Duodenal mucosa (tissue), 2 donors: ENCODE measurements at regions not wholly inside any gene's neighbourhood (a gene's known extent, or its start where the extent isn't known, plus 50 kb on each side); places are given as distances from the start of the nearest gene placed in this dataset.

Source experiments
- H3K27ac ChIP-seq: one replicate; pipeline ENCODE4 v1.7.0; 2013; ENCODE audit warnings: low read depth, low read length
- H3K27me3 ChIP-seq, 2 donors: one replicate each; pipeline ENCODE4 v1.7.0; 2013; ENCODE audit warnings: low read length in 2 of 2, control low read depth in 1 of 2; ENCODE audit not compliant: insufficient read depth in 2 of 2, control insufficient read depth in 1 of 2
- H3K36me3 ChIP-seq, 2 donors: one replicate each; pipeline ENCODE4 v1.7.0; 2013; ENCODE audit warnings: low read length in 2 of 2, control low read depth in 1 of 2; ENCODE audit not compliant: insufficient read depth in 2 of 2, control insufficient read depth in 1 of 2
- H3K4me1 ChIP-seq, 2 donors: one replicate each; pipeline ENCODE4 v1.7.0; 2013; ENCODE audit warnings: low read length in 2 of 2, control low read depth in 1 of 2; ENCODE audit not compliant: insufficient read depth in 2 of 2, control insufficient read depth in 1 of 2
- H3K4me3 ChIP-seq, 2 donors: one replicate each; pipeline ENCODE4 v1.7.0; 2013; ENCODE audit warnings: low read length in 2 of 2, low read depth in 1 of 2
- H3K9ac ChIP-seq, 2 donors: one replicate each; pipeline ENCODE4 v1.7.0; 2013; ENCODE audit warnings: low read length in 2 of 2, low read depth in 1 of 2
- H3K9me3 ChIP-seq, 2 donors: one replicate each; pipeline ENCODE4 v1.7.0; 2013; ENCODE audit warnings: low read length in 2 of 2, control low read depth in 1 of 2; ENCODE audit not compliant: control insufficient read depth in 1 of 2

DNA sequence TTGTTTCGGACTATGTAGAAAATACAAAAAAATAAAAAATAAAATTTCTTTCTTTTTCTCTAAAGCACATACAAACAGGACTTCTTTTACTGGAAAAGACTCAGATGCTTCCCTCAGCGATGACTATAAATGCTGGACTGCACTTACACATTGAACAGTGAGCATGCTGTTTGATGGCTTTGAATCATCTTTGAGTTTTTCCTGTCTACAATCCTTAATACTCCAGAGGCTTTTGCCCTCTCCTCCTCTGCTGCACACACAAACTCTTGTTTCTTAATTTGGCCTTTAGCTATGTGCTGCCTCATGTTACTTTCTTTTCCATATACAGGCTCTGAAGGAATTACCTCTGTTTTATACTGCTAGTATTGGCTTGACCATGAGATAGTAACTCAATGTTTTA lies 575.1 kb downstream of the EPHA3 start:
- Histone ChIP-seq H3K9ac (no peak overlapping the region), H3K36me3 (no peaks in the 10 kb centered on the region), H3K27ac (no peak overlapping the region), H3K4me3 (no peak overlapping the region), H3K27me3 (no peaks in the 10 kb centered on the region), H3K9me3 (no peaks in the 10 kb centered on the region), H3K4me1 (no peaks in the 10 kb centered on the region)

DNA sequence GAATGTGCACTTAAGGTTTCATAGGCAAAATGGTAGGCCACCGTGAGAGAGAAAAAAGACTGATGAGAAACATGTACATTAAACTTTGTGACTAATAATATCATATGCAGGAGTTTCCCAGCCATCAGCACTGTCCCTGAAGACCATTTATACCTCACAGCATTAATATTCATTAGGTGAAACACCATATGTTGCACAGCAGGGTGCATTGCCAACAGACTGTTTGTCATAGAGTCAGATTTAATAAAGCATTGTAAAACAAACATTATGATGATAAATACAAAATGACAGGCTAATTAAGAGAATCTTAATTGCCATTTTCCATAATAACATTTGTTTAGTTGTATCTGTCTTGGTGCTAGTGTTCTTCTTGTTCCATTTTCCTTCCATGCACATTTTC lies 578.3 kb downstream of the EPHA3 start:
- Histone ChIP-seq H3K27ac (no peak overlapping the region), H3K4me3 (no peak overlapping the region), H3K9ac (no peak overlapping the region), H3K27me3 (no peaks in the 10 kb centered on the region), H3K9me3 (no peaks in the 10 kb centered on the region), H3K4me1 (no peaks in the 10 kb centered on the region), H3K36me3 (no peaks in the 10 kb centered on the region)

DNA sequence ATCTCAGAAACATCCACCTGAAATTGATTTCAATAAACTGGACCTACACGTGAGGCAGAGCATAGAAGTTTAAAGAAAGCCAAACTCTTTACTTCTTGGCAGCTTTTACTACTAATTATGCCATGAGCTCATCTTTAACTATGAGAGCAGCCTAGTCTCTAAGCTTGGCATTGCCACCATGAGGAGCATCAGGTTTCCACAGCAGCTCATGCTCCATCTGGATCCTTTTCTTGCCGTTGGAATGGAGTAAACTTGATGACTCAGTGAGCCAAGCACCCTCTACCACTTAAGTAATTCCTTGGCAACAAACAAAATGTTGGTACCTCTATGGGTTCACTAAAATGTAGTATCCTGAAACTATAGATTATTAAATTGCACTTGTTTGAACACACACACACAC lies 583.2 kb downstream of the EPHA3 start:
- Histone ChIP-seq H3K27ac (no peak overlapping the region), H3K36me3 (no peaks in the 10 kb centered on the region), H3K4me3 (no peak overlapping the region), H3K9ac (no peak overlapping the region), H3K27me3 (no peaks in the 10 kb centered on the region), H3K4me1 (no peaks in the 10 kb centered on the region), H3K9me3 (no peaks in the 10 kb centered on the region)

DNA sequence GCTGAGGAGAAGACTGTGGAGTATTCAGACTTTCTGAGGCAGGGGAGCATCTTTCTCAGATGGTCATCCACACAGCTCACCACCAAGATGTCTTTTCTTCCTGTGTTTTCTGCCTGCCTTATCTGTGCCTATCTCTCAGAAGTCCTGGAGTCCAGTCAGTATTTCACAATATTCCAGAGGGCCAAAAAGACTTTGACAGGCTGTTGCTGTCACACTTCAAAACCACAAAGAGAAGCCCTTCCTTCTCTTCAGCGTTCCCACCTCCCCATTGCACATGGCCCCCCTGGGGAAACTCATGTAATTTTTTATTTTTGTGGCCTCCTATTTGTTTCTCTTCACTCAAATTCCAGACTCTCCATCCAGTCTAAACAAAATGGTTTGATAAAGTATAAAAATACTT lies 585.2 kb downstream of the EPHA3 start:
- Histone ChIP-seq H3K4me3 (no peak overlapping the region), H3K27ac (no peak overlapping the region), H3K9ac (no peak overlapping the region), H3K36me3 (no peaks in the 10 kb centered on the region), H3K27me3 (no peaks in the 10 kb centered on the region), H3K4me1 (peaks cover 0 to 7% of the 10 kb centered on the region in 2 donors), H3K9me3 (no peaks in the 10 kb centered on the region)

DNA sequence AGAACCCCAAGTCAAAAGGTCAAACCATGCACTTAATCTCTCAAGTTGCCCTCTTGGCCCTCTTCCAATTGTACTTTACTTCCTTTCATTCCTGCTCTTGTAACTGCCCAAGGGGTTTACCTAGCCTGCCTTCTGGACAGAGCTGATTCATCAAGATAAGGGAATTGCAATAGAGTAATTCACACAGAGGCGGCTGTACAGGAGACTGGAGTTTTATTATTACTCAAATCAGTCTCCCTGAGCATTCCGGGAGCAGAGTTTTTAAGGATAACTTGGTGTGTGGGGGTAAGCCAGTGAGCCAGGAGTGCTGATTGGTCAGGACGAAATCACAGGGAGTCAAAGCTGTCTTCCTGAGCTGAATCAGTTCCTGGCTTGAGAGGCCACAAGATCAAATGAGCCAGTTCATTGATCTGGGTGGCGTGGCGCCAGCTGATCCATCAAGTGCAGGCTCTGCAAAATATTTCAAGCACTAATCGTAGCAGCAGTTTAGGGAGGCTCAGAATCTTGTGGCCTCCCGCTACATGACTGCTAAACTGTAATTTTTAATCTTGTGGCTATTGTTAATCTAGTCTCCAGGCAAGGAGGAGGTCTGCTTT lies 590.0 kb downstream of the EPHA3 start:
- Histone ChIP-seq H3K36me3 (no peaks in the 10 kb centered on the region), H3K9me3 (no peaks in the 10 kb centered on the region), H3K4me1 (peaks cover 27 to 38% of the 10 kb centered on the region in 2 donors), H3K27me3 (no peaks in the 10 kb centered on the region), H3K9ac (no peak overlapping the region), H3K27ac (no peak overlapping the region), H3K4me3 (no peak overlapping the region)

DNA sequence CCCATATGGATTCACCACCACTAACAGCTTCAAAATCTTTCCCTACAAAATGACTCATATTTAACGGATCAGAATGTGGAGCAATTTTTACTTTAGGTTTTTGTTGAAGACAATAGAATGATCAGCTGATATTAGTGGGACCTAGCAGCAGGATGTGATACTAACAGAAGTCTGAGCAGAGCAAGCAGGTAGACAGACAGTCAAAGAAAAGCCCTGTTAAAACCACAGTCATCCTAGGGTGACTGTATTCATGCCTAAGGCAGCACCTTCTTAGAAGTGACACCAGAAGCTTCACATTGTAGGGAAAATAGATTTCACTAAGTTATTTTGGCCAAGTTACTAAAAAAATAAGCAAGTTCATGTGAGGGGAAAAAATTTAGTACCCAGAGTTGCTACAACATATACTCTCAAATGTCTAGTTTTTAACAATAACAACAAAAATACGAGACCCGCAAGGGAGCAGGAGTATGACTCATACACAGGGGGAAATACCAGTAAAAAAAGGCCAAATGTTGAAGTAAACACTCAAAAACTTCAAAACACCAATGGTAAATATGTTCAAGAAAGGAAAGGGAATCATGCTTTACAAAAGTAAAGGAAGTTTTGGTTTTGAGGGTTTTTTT lies 590.9 kb downstream of the EPHA3 start:
- Histone ChIP-seq H3K9me3 (no peaks in the 10 kb centered on the region), H3K4me3 (no peak overlapping the region), H3K9ac (no peak overlapping the region), H3K36me3 (no peaks in the 10 kb centered on the region), H3K27me3 (no peaks in the 10 kb centered on the region), H3K4me1 (peaks cover 27 to 38% of the 10 kb centered on the region in 2 donors), H3K27ac (no peak overlapping the region)

DNA sequence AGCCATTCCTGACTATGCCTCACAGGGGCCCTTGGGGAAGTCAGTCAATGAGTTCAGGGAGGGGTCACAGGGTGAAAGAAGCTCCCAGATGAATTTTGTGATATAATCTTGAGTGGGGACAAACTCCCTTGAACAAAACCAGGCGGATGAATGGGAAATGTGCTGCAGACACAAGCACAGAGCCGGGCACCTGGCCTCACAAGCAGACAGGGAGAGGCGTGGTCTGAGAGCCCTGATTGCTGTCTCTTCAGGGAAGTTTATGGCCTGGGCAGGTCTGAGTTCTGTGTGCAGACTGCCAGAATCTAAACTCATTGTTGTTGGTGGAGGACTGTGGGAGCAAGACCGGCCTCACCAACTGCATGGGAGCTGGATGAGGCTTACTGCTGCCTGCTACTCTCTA lies 591.8 kb downstream of the EPHA3 start:
- Histone ChIP-seq H3K9ac (no peak overlapping the region), H3K27me3 (no peaks in the 10 kb centered on the region), H3K9me3 (no peaks in the 10 kb centered on the region), H3K36me3 (no peaks in the 10 kb centered on the region), H3K4me3 (no peak overlapping the region), H3K4me1 (peaks cover 27 to 38% of the 10 kb centered on the region in 2 donors), H3K27ac (no peak overlapping the region)

DNA sequence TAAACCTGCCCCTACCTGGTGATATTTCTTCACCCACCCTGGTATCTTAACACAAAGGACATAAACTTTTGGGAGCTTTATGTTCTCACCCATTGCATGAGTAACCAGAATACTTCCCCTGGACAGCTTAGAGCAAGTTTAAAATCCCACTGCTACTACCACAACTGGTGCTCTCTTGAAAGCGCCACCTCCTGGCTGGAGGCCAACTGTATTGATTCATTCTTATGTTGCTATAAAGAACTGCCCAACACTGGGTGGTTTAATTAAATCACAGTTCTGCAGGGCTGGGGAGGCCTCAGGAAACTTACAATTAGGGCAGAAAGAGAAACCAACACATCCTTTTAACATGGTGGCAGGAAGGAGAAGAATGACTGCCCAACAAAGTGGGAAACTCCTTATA lies 592.4 kb downstream of the EPHA3 start:
- no peaks in the 10 kb centered on the region for H3K27me3 ChIP-seq
- H3K36me3 ChIP-seq: no peaks in the 10 kb centered on the region
- no peak overlapping the region for H3K9ac ChIP-seq
- no peaks in the 10 kb centered on the region for H3K9me3 ChIP-seq
- H3K4me1 ChIP-seq: peaks cover 27 to 38% of the 10 kb centered on the region in 2 donors
- H3K4me3 ChIP-seq: no peak overlapping the region
- no peak overlapping the region for H3K27ac ChIP-seq

DNA sequence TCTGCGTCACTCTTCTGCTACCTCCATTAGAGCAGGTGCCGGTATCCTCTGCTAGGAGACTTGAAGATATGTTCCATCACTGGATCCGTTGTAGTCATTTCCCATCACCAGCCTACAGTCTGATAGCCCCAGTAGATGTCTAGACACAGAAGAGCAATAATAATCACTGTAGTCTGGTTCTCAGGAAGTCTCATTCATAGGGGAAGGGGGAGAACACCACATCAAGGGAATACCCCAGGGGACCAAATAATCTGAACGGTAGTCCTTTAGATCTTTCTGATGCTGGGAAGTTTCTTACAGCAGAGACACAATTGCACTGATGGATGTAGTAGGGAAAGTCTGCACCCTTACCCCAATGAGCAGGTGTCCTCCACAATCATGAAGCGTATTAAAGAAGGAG lies 595.0 kb downstream of the EPHA3 start:
- Histone ChIP-seq H3K9me3 (no peaks in the 10 kb centered on the region), H3K27ac (no peak overlapping the region), H3K27me3 (no peaks in the 10 kb centered on the region), H3K4me1 (peaks cover 27 to 33% of the 10 kb centered on the region in 2 donors), H3K36me3 (no peaks in the 10 kb centered on the region), H3K4me3 (no peak overlapping the region), H3K9ac (no peak overlapping the region)

DNA sequence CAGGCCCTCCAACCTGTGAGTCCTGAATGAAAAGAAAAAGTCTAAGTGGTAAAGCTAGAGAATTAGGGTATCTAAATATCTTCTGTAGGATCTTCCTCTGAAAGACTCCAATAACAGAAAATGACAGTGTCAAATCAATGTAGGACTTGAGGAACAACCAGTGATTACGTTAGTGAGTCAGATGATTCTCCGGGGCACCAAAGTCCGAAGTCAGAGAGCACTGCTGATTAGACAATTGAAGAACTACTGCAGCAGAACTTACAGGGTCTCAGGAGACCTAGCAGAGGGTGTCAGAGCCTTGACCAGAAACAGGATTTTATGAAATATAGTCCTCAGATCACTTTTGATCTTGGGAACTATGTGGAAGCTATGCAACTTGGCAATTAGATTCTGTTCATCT lies 605.8 kb downstream of the EPHA3 start:
- no peaks in the 10 kb centered on the region for H3K9me3 ChIP-seq
- no peak overlapping the region for H3K27ac ChIP-seq
- H3K27me3 ChIP-seq: no peaks in the 10 kb centered on the region
- peaks cover 0 to 6% of the 10 kb centered on the region in 2 donors for H3K4me1 ChIP-seq
- H3K4me3 ChIP-seq: no peak overlapping the region
- H3K9ac ChIP-seq: no peak overlapping the region
- H3K36me3 ChIP-seq: no peaks in the 10 kb centered on the region
